ENCODE measurements at regions not wholly inside any gene's neighbourhood (a gene's known extent, or its start where the extent isn't known, plus 50 kb on each side); places are given as distances from the start of the nearest gene placed in this dataset.

DNA sequence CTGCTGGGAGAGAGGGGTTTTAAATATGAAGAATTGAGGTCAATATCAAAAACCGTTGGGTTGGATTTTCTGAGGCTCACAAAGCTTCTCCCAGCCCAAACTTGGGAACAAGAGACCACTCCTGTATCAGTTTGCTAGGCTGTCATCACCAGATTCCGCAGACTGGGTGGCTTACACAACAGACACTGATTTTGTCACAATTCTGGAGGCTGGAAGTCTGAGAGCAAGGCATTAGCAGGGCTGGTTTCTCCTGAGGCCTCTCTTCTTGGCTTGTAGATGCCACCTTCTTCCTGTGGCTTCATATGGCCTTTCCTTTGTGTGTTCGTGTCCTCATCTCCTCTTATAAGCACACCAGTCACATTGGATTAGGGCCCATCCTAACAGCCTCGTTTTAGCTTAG lies 122.9 kb upstream of the COPS8 start:
- peaks cover 3% of the 10 kb centered on the region for H3K4me1 ChIP-seq (ENCODE audit: control insufficient read depth, insufficient read depth, low read length)
- no peaks in the 10 kb centered on the region for H3K27me3 ChIP-seq (ENCODE audit: control insufficient read depth, insufficient read depth, low read length)
- no peaks in the 10 kb centered on the region for H3K9me3 ChIP-seq (ENCODE audit: control insufficient read depth, insufficient read depth, low read length)
- no peak overlapping the region for H3K9ac ChIP-seq (ENCODE audit: low read depth, low read length)
- H3K36me3 ChIP-seq (ENCODE audit: control insufficient read depth, insufficient read depth, low read length): no peaks in the 10 kb centered on the region
- no peak overlapping the region for H3K4me3 ChIP-seq (ENCODE audit: low read depth, low read length)

DNA sequence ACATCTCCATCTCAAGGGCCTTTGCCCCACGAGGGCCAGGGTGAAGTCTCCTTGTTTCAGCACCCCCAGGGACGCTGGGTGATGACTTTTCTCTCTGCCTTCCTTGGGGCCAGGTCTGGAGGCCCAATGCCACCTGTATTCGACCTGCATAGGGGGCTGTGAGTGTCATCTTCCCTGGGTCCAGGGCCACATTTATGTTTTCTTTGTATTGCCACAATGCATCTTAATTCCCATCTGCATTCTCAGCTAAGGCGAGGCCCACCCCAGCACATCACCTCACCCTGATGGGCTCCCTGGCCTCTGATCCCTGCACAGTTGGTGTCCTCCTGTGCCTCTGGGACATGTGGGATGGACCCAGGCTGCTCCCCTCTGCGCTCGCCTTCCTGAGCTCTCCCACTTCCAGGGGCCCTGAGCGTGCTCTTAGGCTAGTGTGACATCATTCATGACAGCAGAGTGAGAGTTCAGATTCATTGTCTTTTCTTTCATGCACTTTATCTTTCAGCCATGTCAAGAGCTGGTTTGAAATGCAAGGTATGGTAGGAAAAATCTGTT lies 122.0 kb upstream of the COPS8 start:
- Histone ChIP-seq H3K27me3 (ENCODE audit: control insufficient read depth, insufficient read depth, low read length) (no peaks in the 10 kb centered on the region), H3K4me1 (ENCODE audit: control insufficient read depth, insufficient read depth, low read length) (peaks cover 3% of the 10 kb centered on the region), H3K36me3 (ENCODE audit: control insufficient read depth, insufficient read depth, low read length) (no peaks in the 10 kb centered on the region), H3K4me3 (ENCODE audit: low read depth, low read length) (no peak overlapping the region), H3K9ac (ENCODE audit: low read depth, low read length) (no peak overlapping the region), H3K9me3 (ENCODE audit: control insufficient read depth, insufficient read depth, low read length) (no peaks in the 10 kb centered on the region)

DNA sequence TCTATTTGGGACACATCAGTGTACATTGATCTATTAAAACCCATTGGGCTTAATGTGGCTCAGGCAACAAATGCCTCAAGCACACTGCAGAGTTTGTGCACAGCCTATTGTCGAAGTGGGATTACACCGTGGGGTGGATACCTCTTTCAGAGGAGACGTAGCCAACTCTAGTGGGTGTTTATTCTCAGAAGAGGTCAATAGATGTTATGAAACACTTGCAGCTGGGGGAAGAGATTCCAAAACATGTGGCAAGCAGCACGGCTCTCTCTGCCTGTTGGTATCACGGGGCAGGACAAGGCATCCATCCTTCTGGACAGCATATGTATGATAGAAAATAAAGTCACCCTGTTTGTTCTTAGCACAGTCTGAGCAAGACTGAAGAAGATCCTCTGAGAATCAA lies 121.4 kb upstream of the COPS8 start:
- no peaks in the 10 kb centered on the region for H3K36me3 ChIP-seq (ENCODE audit: control insufficient read depth, insufficient read depth, low read length)
- peaks cover 3% of the 10 kb centered on the region for H3K4me1 ChIP-seq (ENCODE audit: control insufficient read depth, insufficient read depth, low read length)
- no peaks in the 10 kb centered on the region for H3K9me3 ChIP-seq (ENCODE audit: control insufficient read depth, insufficient read depth, low read length)
- H3K4me3 ChIP-seq (ENCODE audit: low read depth, low read length): no peak overlapping the region
- H3K9ac ChIP-seq (ENCODE audit: low read depth, low read length): no peak overlapping the region
- no peaks in the 10 kb centered on the region for H3K27me3 ChIP-seq (ENCODE audit: control insufficient read depth, insufficient read depth, low read length)

DNA sequence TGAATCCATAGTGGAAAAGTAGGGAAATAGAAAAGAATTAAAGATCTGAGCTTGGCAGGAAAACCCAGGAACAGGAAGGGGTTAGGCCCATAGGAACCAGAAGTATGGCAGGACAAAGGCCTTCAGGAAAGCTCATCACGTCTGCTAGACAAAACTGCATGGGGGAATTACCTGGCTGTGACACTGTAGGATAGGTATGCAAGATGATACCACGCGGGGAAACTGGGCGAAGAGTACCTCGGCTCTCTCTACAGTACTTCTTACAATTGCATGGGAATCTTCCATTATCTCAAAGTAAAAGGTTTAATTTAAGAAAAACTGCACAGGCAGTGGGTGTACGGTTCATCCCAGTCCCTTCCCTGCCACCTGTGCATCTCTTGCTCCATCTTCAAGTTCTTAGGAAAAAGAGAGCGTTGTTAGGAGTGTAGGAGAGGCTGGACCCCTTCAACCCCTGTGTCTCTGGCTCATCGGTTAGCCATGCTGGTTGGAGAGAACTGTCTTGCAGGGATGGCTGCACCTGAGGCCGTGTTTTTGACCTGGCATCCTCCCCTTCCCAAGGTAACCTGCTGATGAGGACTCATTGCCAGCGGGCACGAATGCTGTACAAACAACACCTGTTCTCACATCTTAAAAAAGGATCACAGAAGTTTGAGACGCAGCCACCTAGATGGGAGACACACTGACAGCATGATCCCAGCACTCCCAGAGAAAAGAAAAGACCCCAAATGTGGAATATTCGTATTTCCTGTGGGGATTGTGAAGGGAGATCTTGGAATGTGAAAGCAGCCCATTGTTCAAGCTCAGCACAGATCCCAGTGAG lies 120.5 kb upstream of the COPS8 start:
- peaks cover 3% of the 10 kb centered on the region for H3K4me1 ChIP-seq (ENCODE audit: control insufficient read depth, insufficient read depth, low read length)
- no peak overlapping the region for H3K4me3 ChIP-seq (ENCODE audit: low read depth, low read length)
- no peaks in the 10 kb centered on the region for H3K36me3 ChIP-seq (ENCODE audit: control insufficient read depth, insufficient read depth, low read length)
- no peaks in the 10 kb centered on the region for H3K27me3 ChIP-seq (ENCODE audit: control insufficient read depth, insufficient read depth, low read length)
- no peak overlapping the region for H3K9ac ChIP-seq (ENCODE audit: low read depth, low read length)
- no peaks in the 10 kb centered on the region for H3K9me3 ChIP-seq (ENCODE audit: control insufficient read depth, insufficient read depth, low read length)

DNA sequence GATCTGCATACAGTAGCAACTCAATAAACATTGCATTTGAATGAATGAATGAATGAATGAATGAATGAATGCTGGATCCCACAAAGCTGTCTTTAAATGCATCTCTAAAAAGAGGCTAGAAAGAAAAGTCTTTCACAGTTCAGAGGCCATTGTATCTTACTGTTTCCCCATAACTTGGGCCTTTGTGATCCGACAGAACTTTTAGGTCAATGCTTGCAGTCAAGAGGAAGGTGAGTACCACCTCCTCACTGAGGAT lies 119.9 kb upstream of the COPS8 start:
- no peak overlapping the region for H3K4me3 ChIP-seq (ENCODE audit: low read depth, low read length)
- no peaks in the 10 kb centered on the region for H3K9me3 ChIP-seq (ENCODE audit: control insufficient read depth, insufficient read depth, low read length)
- H3K36me3 ChIP-seq (ENCODE audit: control insufficient read depth, insufficient read depth, low read length): no peaks in the 10 kb centered on the region
- H3K27me3 ChIP-seq (ENCODE audit: control insufficient read depth, insufficient read depth, low read length): no peaks in the 10 kb centered on the region
- no peak overlapping the region for H3K9ac ChIP-seq (ENCODE audit: low read depth, low read length)
- peaks cover 3% of the 10 kb centered on the region for H3K4me1 ChIP-seq (ENCODE audit: control insufficient read depth, insufficient read depth, low read length)

DNA sequence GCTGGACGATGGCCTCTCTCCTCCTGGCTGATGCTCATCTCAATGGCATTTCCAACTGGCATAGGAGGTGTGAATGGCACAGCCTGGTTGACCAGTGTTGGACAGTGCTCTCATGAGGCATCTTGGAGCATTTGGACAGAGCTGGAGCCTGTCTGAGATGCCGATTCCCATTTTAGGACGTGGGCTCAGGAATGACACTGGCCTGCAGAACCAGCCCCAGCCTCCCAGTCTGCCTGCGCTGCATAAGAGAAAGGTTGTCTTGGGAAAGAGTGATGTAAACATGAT lies 118.2 kb upstream of the COPS8 start:
- H3K9ac ChIP-seq (ENCODE audit: low read depth, low read length): no peak overlapping the region
- no peaks in the 10 kb centered on the region for H3K27me3 ChIP-seq (ENCODE audit: control insufficient read depth, insufficient read depth, low read length)
- no peaks in the 10 kb centered on the region for H3K9me3 ChIP-seq (ENCODE audit: control insufficient read depth, insufficient read depth, low read length)
- H3K4me1 ChIP-seq (ENCODE audit: control insufficient read depth, insufficient read depth, low read length): peaks cover 3% of the 10 kb centered on the region
- no peaks in the 10 kb centered on the region for H3K36me3 ChIP-seq (ENCODE audit: control insufficient read depth, insufficient read depth, low read length)
- H3K4me3 ChIP-seq (ENCODE audit: low read depth, low read length): no peak overlapping the region

DNA sequence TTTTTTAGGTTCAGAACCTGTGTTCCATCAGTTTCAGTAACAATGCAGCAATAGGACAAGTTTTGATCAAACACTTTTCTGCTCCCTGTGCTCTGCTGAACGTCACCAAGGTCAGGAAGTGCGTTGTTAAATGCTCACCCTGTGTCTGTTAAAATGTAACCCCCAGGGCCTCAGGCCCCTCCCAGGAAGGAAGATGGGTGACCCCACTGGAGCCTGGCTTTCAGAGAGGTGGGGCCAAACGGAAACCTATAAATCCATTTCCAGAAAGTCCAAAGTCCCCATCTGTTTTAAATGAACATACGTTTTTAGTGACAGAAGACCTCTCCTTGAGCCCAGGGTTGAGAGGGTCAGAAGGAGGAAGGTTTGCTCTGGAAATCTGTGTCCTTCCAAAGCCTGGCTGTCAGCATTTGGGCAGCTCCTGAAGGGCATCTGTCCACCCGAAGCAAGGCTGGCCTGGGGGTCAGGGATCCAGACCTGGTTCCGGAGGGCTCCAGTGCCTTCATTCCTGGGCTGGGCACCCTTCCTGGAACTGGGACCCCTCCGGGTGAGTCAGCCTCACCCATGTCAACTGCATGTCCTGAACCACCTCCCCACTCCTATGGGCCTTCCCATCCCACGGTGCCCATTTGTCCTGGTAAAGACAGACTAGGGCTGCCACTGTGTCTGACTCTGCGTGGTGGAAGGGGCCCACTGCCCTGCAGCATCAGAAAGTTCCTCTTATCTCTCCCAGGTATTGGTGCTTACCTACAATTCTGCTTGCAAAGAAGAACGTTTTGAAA lies 117.4 kb upstream of the COPS8 start:
- H3K36me3 ChIP-seq (ENCODE audit: control insufficient read depth, insufficient read depth, low read length): no peaks in the 10 kb centered on the region
- no peaks in the 10 kb centered on the region for H3K9me3 ChIP-seq (ENCODE audit: control insufficient read depth, insufficient read depth, low read length)
- no peak overlapping the region for H3K9ac ChIP-seq (ENCODE audit: low read depth, low read length)
- no peak overlapping the region for H3K4me3 ChIP-seq (ENCODE audit: low read depth, low read length)
- H3K4me1 ChIP-seq (ENCODE audit: control insufficient read depth, insufficient read depth, low read length): peaks cover 6% of the 10 kb centered on the region
- H3K27me3 ChIP-seq (ENCODE audit: control insufficient read depth, insufficient read depth, low read length): no peaks in the 10 kb centered on the region

DNA sequence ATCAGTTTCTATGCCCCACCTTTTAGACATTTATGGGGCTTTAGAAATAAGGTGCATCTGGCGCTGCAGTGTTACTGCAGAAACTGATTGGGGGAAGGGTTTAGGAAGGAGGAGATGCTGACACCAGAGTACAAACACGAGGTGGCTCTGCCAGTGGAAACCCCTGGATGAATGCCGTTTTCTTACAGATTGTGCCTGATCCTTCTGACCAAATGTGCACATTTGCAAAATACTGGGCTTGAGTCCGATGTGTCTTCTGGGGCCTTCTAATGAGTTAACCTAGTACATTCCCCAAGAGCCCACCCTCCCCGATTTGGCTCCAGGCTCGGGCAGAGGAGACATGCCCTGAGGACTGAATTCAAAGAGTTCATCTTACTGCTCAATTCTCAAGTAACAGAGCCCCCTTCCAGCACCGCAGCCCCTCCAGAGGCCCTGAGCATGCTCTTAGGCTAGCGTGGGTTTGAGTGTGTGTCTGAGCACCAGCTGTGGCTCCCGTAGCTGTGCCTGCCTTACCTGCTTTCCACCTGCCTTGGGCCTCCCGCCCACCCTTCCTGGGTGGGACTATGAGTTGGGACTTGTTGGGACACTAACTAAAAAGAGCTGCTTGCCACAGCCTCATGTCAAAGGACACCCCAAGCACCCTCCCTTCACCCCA lies 116.7 kb upstream of the COPS8 start:
- Histone ChIP-seq H3K9ac (ENCODE audit: low read depth, low read length) (no peak overlapping the region), H3K4me3 (ENCODE audit: low read depth, low read length) (no peak overlapping the region), H3K27me3 (ENCODE audit: control insufficient read depth, insufficient read depth, low read length) (no peaks in the 10 kb centered on the region), H3K36me3 (ENCODE audit: control insufficient read depth, insufficient read depth, low read length) (no peaks in the 10 kb centered on the region), H3K4me1 (ENCODE audit: control insufficient read depth, insufficient read depth, low read length) (peaks cover 6% of the 10 kb centered on the region), H3K9me3 (ENCODE audit: control insufficient read depth, insufficient read depth, low read length) (no peaks in the 10 kb centered on the region)

DNA sequence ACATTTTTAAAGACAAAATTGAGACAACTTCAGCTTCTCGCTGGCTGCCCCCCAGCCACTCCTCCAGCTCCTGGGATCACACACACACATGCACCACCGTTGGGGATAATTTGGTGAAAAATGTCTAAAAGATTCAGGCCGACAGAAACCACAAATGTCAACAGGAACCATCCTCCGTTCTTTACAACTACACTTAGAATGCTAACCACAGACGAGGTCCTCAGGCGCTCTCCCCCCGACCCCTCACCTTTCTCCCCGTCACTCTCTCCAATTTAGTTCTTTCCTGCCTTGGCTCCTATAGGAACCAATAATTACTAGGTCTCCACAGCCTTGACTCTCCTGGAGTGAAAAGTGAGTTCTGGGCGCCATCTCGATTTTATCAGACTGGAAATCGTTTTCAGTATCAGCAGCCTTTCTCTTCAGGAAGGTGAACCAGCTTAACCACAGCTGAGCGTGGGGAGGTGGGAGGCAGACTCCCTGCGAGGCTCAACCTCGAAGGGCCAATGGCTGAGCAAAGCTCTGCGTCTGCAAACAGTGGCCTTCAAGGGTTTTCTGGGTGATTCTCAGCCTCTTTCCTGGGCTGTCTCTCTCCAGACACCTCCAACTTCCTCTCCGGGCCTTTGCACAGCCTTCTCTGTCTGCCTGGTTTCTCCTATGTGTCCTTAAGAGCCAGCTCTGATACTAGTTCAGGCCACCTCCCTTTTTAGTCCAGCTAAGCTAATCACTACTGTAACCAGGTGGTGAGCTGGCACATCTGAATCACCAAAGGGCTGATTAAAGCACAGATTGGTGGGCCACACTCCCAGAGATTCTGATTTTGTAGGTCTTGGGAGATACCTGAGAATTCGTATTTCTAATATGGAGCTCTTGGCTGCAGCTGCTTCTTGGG lies 115.7 kb upstream of the COPS8 start:
- H3K36me3 ChIP-seq (ENCODE audit: control insufficient read depth, insufficient read depth, low read length): no peaks in the 10 kb centered on the region

DNA sequence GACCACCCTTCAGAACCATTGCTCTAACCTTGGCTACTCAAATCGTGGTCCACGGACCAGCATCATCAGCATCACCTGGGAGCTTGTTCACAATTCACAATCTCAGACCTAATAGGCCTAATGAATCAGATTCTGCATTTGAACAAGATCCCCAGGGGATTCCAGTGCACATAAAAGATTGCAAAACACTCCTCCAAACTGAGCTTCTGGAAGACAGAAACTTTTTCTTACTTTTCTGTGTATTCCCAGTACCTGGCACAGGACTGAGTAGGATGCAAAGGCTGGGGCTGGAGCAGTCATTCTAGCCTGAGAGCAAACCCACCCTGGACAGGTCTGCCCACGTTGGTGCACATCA lies 115.1 kb upstream of the COPS8 start:
- H3K4me1 ChIP-seq (ENCODE audit: control insufficient read depth, insufficient read depth, low read length): peaks cover 6% of the 10 kb centered on the region
- no peak overlapping the region for H3K9ac ChIP-seq (ENCODE audit: low read depth, low read length)
- H3K9me3 ChIP-seq (ENCODE audit: control insufficient read depth, insufficient read depth, low read length): no peaks in the 10 kb centered on the region
- H3K27me3 ChIP-seq (ENCODE audit: control insufficient read depth, insufficient read depth, low read length): no peaks in the 10 kb centered on the region
- no peaks in the 10 kb centered on the region for H3K36me3 ChIP-seq (ENCODE audit: control insufficient read depth, insufficient read depth, low read length)
- no peak overlapping the region for H3K4me3 ChIP-seq (ENCODE audit: low read depth, low read length)

More for the DNA sequence above, 115.7 kb upstream of the COPS8 start:
- peaks cover 8% of the 10 kb centered on the region for H3K4me1 ChIP-seq (ENCODE audit: control insufficient read depth, insufficient read depth, low read length)
- no peak overlapping the region for H3K4me3 ChIP-seq (ENCODE audit: low read depth, low read length)
- no peaks in the 10 kb centered on the region for H3K9me3 ChIP-seq (ENCODE audit: control insufficient read depth, insufficient read depth, low read length)
- no peak overlapping the region for H3K9ac ChIP-seq (ENCODE audit: low read depth, low read length)
- no peaks in the 10 kb centered on the region for H3K27me3 ChIP-seq (ENCODE audit: control insufficient read depth, insufficient read depth, low read length)

DNA sequence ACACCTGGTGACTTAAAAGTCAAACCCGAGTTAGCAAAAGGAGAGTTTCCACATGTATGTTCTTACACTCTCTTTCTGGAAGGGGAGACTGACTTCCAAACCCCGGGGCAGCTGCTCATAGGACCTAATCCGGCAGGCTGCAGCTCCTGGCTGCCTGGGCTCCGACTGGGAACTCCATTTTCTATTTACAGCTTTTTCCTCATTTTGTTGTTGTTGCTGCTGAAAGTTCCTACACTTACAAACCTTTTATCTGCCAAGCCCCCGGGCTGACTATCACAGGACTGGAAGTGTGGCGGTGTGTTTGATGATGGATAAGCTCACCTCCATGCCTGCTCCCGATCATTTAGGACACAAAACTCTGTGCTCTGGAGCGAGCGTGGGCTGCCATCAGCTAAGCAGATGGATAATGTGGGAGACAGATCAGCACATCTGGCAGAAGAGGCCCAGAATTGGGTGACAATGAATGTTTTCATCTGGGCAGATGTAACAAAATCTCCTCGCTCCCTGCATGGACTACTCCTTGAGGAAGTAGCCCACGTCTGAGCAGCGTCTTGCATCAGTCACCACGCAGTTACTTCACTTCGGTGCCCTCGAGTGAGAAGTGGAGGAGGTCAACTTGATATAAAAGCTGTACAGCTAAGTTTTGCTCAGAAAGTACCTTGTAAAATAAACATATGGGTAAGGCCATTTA lies 114.4 kb upstream of the COPS8 start:
- Histone ChIP-seq H3K4me1 (ENCODE audit: control insufficient read depth, insufficient read depth, low read length) (peaks cover 6% of the 10 kb centered on the region), H3K9ac (ENCODE audit: low read depth, low read length) (no peak overlapping the region), H3K9me3 (ENCODE audit: control insufficient read depth, insufficient read depth, low read length) (no peaks in the 10 kb centered on the region), H3K27me3 (ENCODE audit: control insufficient read depth, insufficient read depth, low read length) (no peaks in the 10 kb centered on the region), H3K4me3 (ENCODE audit: low read depth, low read length) (no peak overlapping the region), H3K36me3 (ENCODE audit: control insufficient read depth, insufficient read depth, low read length) (no peaks in the 10 kb centered on the region)
